ENCODE measurements at regions not wholly inside any gene's neighbourhood (a gene's known extent, or its start where the extent isn't known, plus 50 kb on each side); places are given as distances from the start of the nearest gene placed in this dataset.

GRCh38 chr9:1271786-1272185 is 221.6 kb downstream of the DMRT2 start:
- Histone ChIP-seq H3K9me3 (ENCODE audit: control insufficient read depth in 2 of 2, insufficient read depth in 1 of 2, low read depth in 1 of 2, low read length in 1 of 2) (no peaks in the 10 kb centered on the region), H3K4me3 (ENCODE audit: low read depth in 1 of 2, low read length in 2 of 2) (no peak overlapping the region), H3K27me3 (ENCODE audit: control insufficient read depth in 1 of 2, insufficient read depth in 2 of 2, low read length in 2 of 2) (no peaks in the 10 kb centered on the region), H3K36me3 (ENCODE audit: control insufficient read depth in 2 of 2, insufficient read depth in 2 of 2, low read length in 1 of 2) (no peaks in the 10 kb centered on the region), H3K27ac (ENCODE audit: low read depth in 2 of 2, low read length in 1 of 2) (no peak overlapping the region), H3K4me1 (ENCODE audit: control insufficient read depth in 2 of 2, insufficient read depth in 2 of 2, low read length in 1 of 2) (no peaks in the 10 kb centered on the region)
- 72 to 80% methylated on average over 2 of the region's 2 CpGs for WGBS, 2 donors

GRCh38 chr9:1272488-1272887 is 222.3 kb downstream of the DMRT2 start:
- Histone ChIP-seq H3K4me3 (ENCODE audit: low read depth in 1 of 2, low read length in 2 of 2) (no peak overlapping the region), H3K27me3 (ENCODE audit: control insufficient read depth in 1 of 2, insufficient read depth in 2 of 2, low read length in 2 of 2) (no peaks in the 10 kb centered on the region), H3K9me3 (ENCODE audit: control insufficient read depth in 2 of 2, insufficient read depth in 1 of 2, low read depth in 1 of 2, low read length in 1 of 2) (no peaks in the 10 kb centered on the region), H3K27ac (ENCODE audit: low read depth in 2 of 2, low read length in 1 of 2) (no peak overlapping the region), H3K4me1 (ENCODE audit: control insufficient read depth in 2 of 2, insufficient read depth in 2 of 2, low read length in 1 of 2) (no peaks in the 10 kb centered on the region), H3K36me3 (ENCODE audit: control insufficient read depth in 2 of 2, insufficient read depth in 2 of 2, low read length in 1 of 2) (no peaks in the 10 kb centered on the region)
- WGBS, 2 donors = 74 to 88% methylated on average over 3 of the region's 3 CpGs

- Histone ChIP-seq H3K9me3 (ENCODE audit: control insufficient read depth in 2 of 2, insufficient read depth in 1 of 2, low read depth in 1 of 2, low read length in 1 of 2) (no peaks in the 10 kb centered on the region), H3K27me3 (ENCODE audit: control insufficient read depth in 1 of 2, insufficient read depth in 2 of 2, low read length in 2 of 2) (no peaks in the 10 kb centered on the region), H3K4me3 (ENCODE audit: low read depth in 1 of 2, low read length in 2 of 2) (no peak overlapping the region), H3K36me3 (ENCODE audit: control insufficient read depth in 2 of 2, insufficient read depth in 2 of 2, low read length in 1 of 2) (no peaks in the 10 kb centered on the region), H3K27ac (ENCODE audit: low read depth in 2 of 2, low read length in 1 of 2) (no peak overlapping the region), H3K4me1 (ENCODE audit: control insufficient read depth in 2 of 2, insufficient read depth in 2 of 2, low read length in 1 of 2) (no peaks in the 10 kb centered on the region)
- 68 to 70% methylated on average over 4 of the region's 4 CpGs for WGBS, 2 donors
These were observed 223.7 kb downstream of the DMRT2 start for GRCh38 chr9:1273859-1274258.

- no peak overlapping the region for H3K27ac ChIP-seq (ENCODE audit: low read depth in 2 of 2, low read length in 1 of 2)
- H3K27me3 ChIP-seq (ENCODE audit: control insufficient read depth in 1 of 2, insufficient read depth in 2 of 2, low read length in 2 of 2) = no peaks in the 10 kb centered on the region
- H3K4me1 ChIP-seq (ENCODE audit: control insufficient read depth in 2 of 2, insufficient read depth in 2 of 2, low read length in 1 of 2) = no peaks in the 10 kb centered on the region
- H3K9me3 ChIP-seq (ENCODE audit: control insufficient read depth in 2 of 2, insufficient read depth in 1 of 2, low read depth in 1 of 2, low read length in 1 of 2) = no peaks in the 10 kb centered on the region
- WGBS, 2 donors = 83 to 92% methylated on average over 2 of the region's 2 CpGs
- no peaks in the 10 kb centered on the region for H3K36me3 ChIP-seq (ENCODE audit: control insufficient read depth in 2 of 2, insufficient read depth in 2 of 2, low read length in 1 of 2)
- no peak overlapping the region for H3K4me3 ChIP-seq (ENCODE audit: low read depth in 1 of 2, low read length in 2 of 2)
These were observed 224.2 kb downstream of the DMRT2 start for GRCh38 chr9:1274334-1274733.

DNA sequence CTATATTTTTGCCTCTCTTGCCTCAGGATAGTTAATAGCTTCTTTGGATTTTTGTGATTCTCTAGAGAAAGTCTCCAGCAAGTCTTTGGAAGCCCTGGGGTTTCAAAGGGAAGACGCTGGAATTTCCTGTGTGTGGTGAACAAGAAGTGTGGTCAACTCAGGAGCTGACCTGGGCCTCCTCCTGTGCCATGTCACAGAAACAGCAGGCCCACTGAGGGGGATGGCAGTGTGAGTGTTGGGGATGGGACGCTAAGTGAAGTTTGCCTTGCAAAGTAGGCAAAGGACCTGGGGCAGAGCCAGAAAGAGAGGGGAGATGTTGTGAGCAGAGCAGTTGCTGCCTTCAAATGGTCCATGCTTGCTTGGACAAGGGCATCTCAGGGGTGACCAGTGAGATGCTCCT is 226.3 kb downstream of the DMRT2 start:
- H3K36me3 ChIP-seq (ENCODE audit: control insufficient read depth in 2 of 2, insufficient read depth in 2 of 2, low read length in 1 of 2) = no peaks in the 10 kb centered on the region
- no peak overlapping the region for H3K27ac ChIP-seq (ENCODE audit: low read depth in 2 of 2, low read length in 1 of 2)
- WGBS, 2 donors = 52% methylated on average over 2 of the region's 2 CpGs
- no peaks in the 10 kb centered on the region for H3K27me3 ChIP-seq (ENCODE audit: control insufficient read depth in 1 of 2, insufficient read depth in 2 of 2, low read length in 2 of 2)
- no peaks in the 10 kb centered on the region for H3K4me1 ChIP-seq (ENCODE audit: control insufficient read depth in 2 of 2, insufficient read depth in 2 of 2, low read length in 1 of 2)
- no peaks in the 10 kb centered on the region for H3K9me3 ChIP-seq (ENCODE audit: control insufficient read depth in 2 of 2, insufficient read depth in 1 of 2, low read depth in 1 of 2, low read length in 1 of 2)
- no peak overlapping the region for H3K4me3 ChIP-seq (ENCODE audit: low read depth in 1 of 2, low read length in 2 of 2)

GRCh38 chr9:1284727-1285126 is 234.6 kb downstream of the DMRT2 start:
- H3K9me3 ChIP-seq (ENCODE audit: control insufficient read depth in 2 of 2, insufficient read depth in 1 of 2, low read depth in 1 of 2, low read length in 1 of 2) = no peaks in the 10 kb centered on the region
- peaks cover 0 to 2% of the 10 kb centered on the region in 2 donors for H3K27me3 ChIP-seq (ENCODE audit: control insufficient read depth in 1 of 2, insufficient read depth in 2 of 2, low read length in 2 of 2)
- 82 to 85% methylated on average over 2 of the region's 2 CpGs for WGBS, 2 donors

GRCh38 chr9:1285526-1285925 is 235.4 kb downstream of the DMRT2 start:
- H3K4me3 ChIP-seq (ENCODE audit: low read depth in 1 of 2, low read length in 2 of 2) = no peak overlapping the region
- H3K9me3 ChIP-seq (ENCODE audit: control insufficient read depth in 2 of 2, insufficient read depth in 1 of 2, low read depth in 1 of 2, low read length in 1 of 2) = no peaks in the 10 kb centered on the region
- no peaks in the 10 kb centered on the region for H3K36me3 ChIP-seq (ENCODE audit: control insufficient read depth in 2 of 2, insufficient read depth in 2 of 2, low read length in 1 of 2)
- H3K27me3 ChIP-seq (ENCODE audit: control insufficient read depth in 1 of 2, insufficient read depth in 2 of 2, low read length in 2 of 2) = peaks cover 0 to 2% of the 10 kb centered on the region in 2 donors
- WGBS, 2 donors = 44 to 60% methylated on average over 3 of the region's 3 CpGs
- H3K4me1 ChIP-seq (ENCODE audit: control insufficient read depth in 2 of 2, insufficient read depth in 2 of 2, low read length in 1 of 2) = no peaks in the 10 kb centered on the region
- no peak overlapping the region for H3K27ac ChIP-seq (ENCODE audit: low read depth in 2 of 2, low read length in 1 of 2)

More at GRCh38 chr9:1284727-1285126, 234.6 kb downstream of the DMRT2 start:
- Histone ChIP-seq H3K27ac (ENCODE audit: low read depth in 2 of 2, low read length in 1 of 2) (no peak overlapping the region), H3K36me3 (ENCODE audit: control insufficient read depth in 2 of 2, insufficient read depth in 2 of 2, low read length in 1 of 2) (no peaks in the 10 kb centered on the region), H3K4me1 (ENCODE audit: control insufficient read depth in 2 of 2, insufficient read depth in 2 of 2, low read length in 1 of 2) (no peaks in the 10 kb centered on the region), H3K4me3 (ENCODE audit: low read depth in 1 of 2, low read length in 2 of 2) (no peak overlapping the region)

DNA sequence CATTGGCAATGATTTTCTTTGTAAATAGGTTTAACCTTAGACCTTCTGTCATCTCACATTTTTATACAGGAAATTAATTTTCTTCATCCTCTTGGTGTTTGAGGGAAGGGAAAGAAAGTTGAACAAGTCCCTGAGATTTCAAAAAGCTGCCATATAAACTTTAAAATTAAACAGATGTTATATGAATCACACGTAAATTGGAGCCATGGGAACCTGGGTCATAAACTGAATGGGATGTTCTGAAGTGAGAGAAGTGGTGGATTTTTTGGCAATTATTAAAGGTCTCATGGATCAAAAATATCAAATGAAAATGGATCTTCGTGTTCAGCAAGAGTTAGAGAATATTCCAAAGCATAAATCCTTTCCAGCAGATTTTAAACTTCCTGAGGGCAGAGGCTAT is 242.2 kb downstream of the DMRT2 start:
- no peak overlapping the region for H3K27ac ChIP-seq (ENCODE audit: low read depth in 2 of 2, low read length in 1 of 2)
- WGBS, 2 donors = 50 to 55% methylated on average over 2 of the region's 2 CpGs
- H3K9me3 ChIP-seq (ENCODE audit: control insufficient read depth in 2 of 2, insufficient read depth in 1 of 2, low read depth in 1 of 2, low read length in 1 of 2) = no peaks in the 10 kb centered on the region
- no peaks in the 10 kb centered on the region for H3K36me3 ChIP-seq (ENCODE audit: control insufficient read depth in 2 of 2, insufficient read depth in 2 of 2, low read length in 1 of 2)
- no peaks in the 10 kb centered on the region for H3K27me3 ChIP-seq (ENCODE audit: control insufficient read depth in 1 of 2, insufficient read depth in 2 of 2, low read length in 2 of 2)
- H3K4me1 ChIP-seq (ENCODE audit: control insufficient read depth in 2 of 2, insufficient read depth in 2 of 2, low read length in 1 of 2) = no peaks in the 10 kb centered on the region
- H3K4me3 ChIP-seq (ENCODE audit: low read depth in 1 of 2, low read length in 2 of 2) = no peak overlapping the region

DNA sequence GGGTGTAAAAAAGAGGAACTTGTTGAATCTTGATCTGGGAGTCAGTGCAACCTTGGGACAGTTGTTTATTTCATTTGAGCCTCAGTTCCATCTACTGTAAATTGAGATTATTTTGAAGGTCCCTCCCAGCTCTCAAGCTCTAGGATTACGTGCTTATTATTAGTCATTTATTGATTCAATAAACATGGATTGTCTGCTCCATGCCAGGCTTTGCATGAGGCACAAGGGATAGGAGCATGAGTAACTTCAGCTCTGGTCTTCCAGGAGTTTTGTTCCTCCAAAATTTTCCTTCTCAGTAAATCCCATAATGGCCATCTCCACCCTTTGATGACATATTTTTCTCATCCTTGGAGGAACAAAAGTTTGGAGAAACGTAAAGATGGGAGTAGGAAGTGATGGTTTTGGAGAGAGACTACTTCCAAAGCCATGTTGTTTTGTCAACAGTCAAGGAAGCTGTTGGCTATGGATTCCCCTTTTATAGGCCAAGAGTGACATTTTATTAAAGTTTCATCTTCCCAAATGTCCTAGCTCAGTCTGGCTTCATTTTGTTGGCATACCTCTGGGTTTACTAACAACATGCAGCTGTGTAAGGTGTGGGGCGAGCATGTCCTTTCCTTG is 244.6 kb downstream of the DMRT2 start:
- Histone ChIP-seq H3K36me3 (ENCODE audit: control insufficient read depth in 2 of 2, insufficient read depth in 2 of 2, low read length in 1 of 2) (no peaks in the 10 kb centered on the region), H3K27ac (ENCODE audit: low read depth in 2 of 2, low read length in 1 of 2) (no peak overlapping the region), H3K4me3 (ENCODE audit: low read depth in 1 of 2, low read length in 2 of 2) (no peak overlapping the region), H3K9me3 (ENCODE audit: control insufficient read depth in 2 of 2, insufficient read depth in 1 of 2, low read depth in 1 of 2, low read length in 1 of 2) (no peaks in the 10 kb centered on the region), H3K4me1 (ENCODE audit: control insufficient read depth in 2 of 2, insufficient read depth in 2 of 2, low read length in 1 of 2) (no peaks in the 10 kb centered on the region), H3K27me3 (ENCODE audit: control insufficient read depth in 1 of 2, insufficient read depth in 2 of 2, low read length in 2 of 2) (no peaks in the 10 kb centered on the region)
- 47 to 52% methylated on average over 3 of the region's 3 CpGs for WGBS, 2 donors

- H3K9me3 ChIP-seq (ENCODE audit: control insufficient read depth in 2 of 2, insufficient read depth in 1 of 2, low read depth in 1 of 2, low read length in 1 of 2) = no peaks in the 10 kb centered on the region
- no peak overlapping the region for H3K27ac ChIP-seq (ENCODE audit: low read depth in 2 of 2, low read length in 1 of 2)
- H3K4me1 ChIP-seq (ENCODE audit: control insufficient read depth in 2 of 2, insufficient read depth in 2 of 2, low read length in 1 of 2) = no peaks in the 10 kb centered on the region
- WGBS, 2 donors = 78 to 89% methylated on average over 1 of the region's 1 CpG
- no peaks in the 10 kb centered on the region for H3K36me3 ChIP-seq (ENCODE audit: control insufficient read depth in 2 of 2, insufficient read depth in 2 of 2, low read length in 1 of 2)
- no peaks in the 10 kb centered on the region for H3K27me3 ChIP-seq (ENCODE audit: control insufficient read depth in 1 of 2, insufficient read depth in 2 of 2, low read length in 2 of 2)
- H3K4me3 ChIP-seq (ENCODE audit: low read depth in 1 of 2, low read length in 2 of 2) = no peak overlapping the region
These were observed 246.2 kb downstream of the DMRT2 start for GRCh38 chr9:1296331-1296730.
